Endothelial cell of umbilical vein (primary cell): ENCODE measurements at regions not wholly inside any gene's neighbourhood (a gene's known extent, or its start where the extent isn't known, plus 50 kb on each side); places are given as distances from the start of the nearest gene placed in this dataset.

Experiments used
- BruUV-seq: library from RNA; stranded (reverse); fragments of 400-500 nt; replicated peaks from 2 replicates; lab custom pipeline; 2021; lab: Mats Ljungman, UMichigan
- CTCF ChIA-PET: fragments of 300-600, 350-600 bp; sonication (Branson Sonifier 250); formaldehyde crosslinking; loops from one replicate; lab custom pipeline; 2021; ENCODE audit warnings: antibody characterized with exemption, inconsistent platforms; lab: Charles Lee
- POLR2A ChIA-PET: fragments of 300-600, 350-600 bp; sonication (Branson Sonifier 250); formaldehyde crosslinking; loops from one replicate; lab custom pipeline; 2021; ENCODE audit warnings: antibody characterized with exemption, inconsistent platforms; lab: Charles Lee
- DNase-seq: peaks from one replicate; pipeline ENCODE4 v3.0.0-alpha.2; 2011; ENCODE audit warnings: low read depth, low spot score
- FAIRE-seq: peaks from 2 replicates; lab custom pipeline; 2011; peaks lifted over from hg19 to GRCh38; lab: Jason Lieb, UNC
- H2AFZ ChIP-seq: 2 replicates; pipeline ENCODE4 v1.6.0; 2012; ENCODE audit warnings: low read depth, low read length, control low read depth, inconsistent platforms
- H3K27ac ChIP-seq: 2 replicates; pipeline ENCODE4 v1.5.1; 2011; ENCODE audit warnings: low read depth, mild to moderate bottlenecking, control low read depth, low read length, moderate library complexity; ENCODE audit not compliant: insufficient read depth
- H3K27me3 ChIP-seq, 2 experiments: 2 replicates each; pipeline versions ENCODE4 v1.6.0 to v1.6.1; 2011; ENCODE audit warnings: low read length in 2 of 2, mixed read lengths in 1 of 2; ENCODE audit not compliant: control insufficient read depth in 2 of 2, insufficient read depth in 2 of 2
- H3K36me3 ChIP-seq, 2 experiments: 2 replicates in 1 of 2; 3 replicates in 1 of 2; pipeline ENCODE4 v1.5.1; 2011; ENCODE audit warnings: low read length in 2 of 2, mild to moderate bottlenecking in 1 of 2, moderate library complexity in 1 of 2; ENCODE audit not compliant: control insufficient read depth in 2 of 2, insufficient read depth in 2 of 2; ENCODE audit errors: extremely low read depth in 1 of 2
- H3K4me1 ChIP-seq: 3 replicates; pipeline ENCODE4 v1.5.1; 2011; ENCODE audit warnings: mild to moderate bottlenecking, low read length; ENCODE audit not compliant: control insufficient read depth, insufficient read depth; ENCODE audit errors: extremely low read depth
- H3K4me2 ChIP-seq: 2 replicates; pipeline ENCODE4 v1.6.1; 2011; ENCODE audit warnings: low read length, control low read depth, mixed read lengths; ENCODE audit not compliant: insufficient read depth
- H3K4me3 ChIP-seq, 3 experiments: fragments of 200-600 bp in 1 of 3; sonication (generic), shearing (Covaris generic) in 1 of 3; replicated peaks in 1 of 3; 2 replicates each; pipeline ENCODE4 v1.5.1; 2011 to 2016; ENCODE audit warnings: control low read depth in 3 of 3, low read length in 3 of 3, mild to moderate bottlenecking in 2 of 3, inconsistent platforms in 1 of 3, low read depth in 1 of 3, moderate library complexity in 1 of 3; ENCODE audit not compliant: insufficient read depth in 1 of 3
- H3K79me2 ChIP-seq: 2 replicates; pipeline ENCODE4 v1.6.0; 2012; ENCODE audit warnings: low read length, inconsistent platforms; ENCODE audit not compliant: control insufficient read depth, insufficient read depth
- H3K9ac ChIP-seq: replicated peaks from 2 replicates; pipeline ENCODE3; 2011; ENCODE audit warnings: low read length, control low read depth; ENCODE audit not compliant: insufficient read depth; ENCODE audit errors: extremely low read depth
- H3K9me1 ChIP-seq: replicated peaks from 3 replicates; pipeline ENCODE4 v1.6.0; 2011; ENCODE audit warnings: mild to moderate bottlenecking, low read length; ENCODE audit not compliant: control insufficient read depth, insufficient read depth; ENCODE audit errors: extremely low read depth
- H3K9me3 ChIP-seq: replicated peaks from 2 replicates; pipeline ENCODE4 v1.5.1; 2012; ENCODE audit warnings: low read length, inconsistent platforms; ENCODE audit not compliant: control insufficient read depth, insufficient read depth
- H4K20me1 ChIP-seq: replicated peaks from 2 replicates; pipeline ENCODE3; 2011; ENCODE audit warnings: mild to moderate bottlenecking, low read length; ENCODE audit not compliant: control insufficient read depth, insufficient read depth; ENCODE audit errors: extremely low read depth
- CTCF ChIP-seq, 2 donors: IDR thresholded peaks; 1 replicate in 1 of 2; 2 replicates in 1 of 2; pipeline ENCODE4 v1.5.1; 2011; ENCODE audit warnings: low read length in 2 of 2, mild to moderate bottlenecking in 2 of 2, moderate library complexity in 2 of 2, control low read depth in 1 of 2, inconsistent platforms in 1 of 2, low read depth in 1 of 2; ENCODE audit not compliant: insufficient read depth in 1 of 2; ENCODE audit errors: extremely low read depth in 1 of 2
- EZH2 ChIP-seq: IDR thresholded peaks from 2 replicates; pipeline ENCODE4 v1.6.1; 2012; ENCODE audit warnings: borderline replicate concordance, low read depth, mild to moderate bottlenecking, moderate library complexity, low read length, inconsistent platforms; ENCODE audit not compliant: severe bottlenecking
- JUN ChIP-seq: IDR thresholded peaks from 2 replicates; pipeline ENCODE4 v1.6.1; 2011; ENCODE audit warnings: borderline replicate concordance, low read depth; ENCODE audit not compliant: insufficient read length, insufficient read depth
- MAX ChIP-seq: IDR thresholded peaks from 2 replicates; pipeline ENCODE4 v1.6.1; 2011; ENCODE audit not compliant: insufficient read depth, insufficient read length
- POLR2A ChIP-seq: IDR thresholded peaks from 2 replicates; pipeline ENCODE4 v1.6.1; 2012; ENCODE audit warnings: low read depth, mild to moderate bottlenecking, control low read depth, low read length
- POLR2AphosphoS5 ChIP-seq: IDR thresholded peaks from 2 replicates; pipeline ENCODE4 v1.6.1; 2012; ENCODE audit warnings: low read depth, mild to moderate bottlenecking, control low read depth, low read length, moderate library complexity; ENCODE audit not compliant: insufficient read depth
- dilution Hi-C: fragments of 300-500 bp; cut with MboI; formaldehyde crosslinking; loops from one replicate; pipeline ENCODE4 v1.15.0; 2019; ENCODE audit warnings: low sequenced_read_pairs; ENCODE audit not compliant: extremely low pct_ligation_motif_present
- intact Hi-C: fragments of 100-400 bp; cut with micrococcal nuclease; formaldehyde crosslinking; loops from one replicate; pipeline ENCODE4 v1.10.0; 2022

DNA sequence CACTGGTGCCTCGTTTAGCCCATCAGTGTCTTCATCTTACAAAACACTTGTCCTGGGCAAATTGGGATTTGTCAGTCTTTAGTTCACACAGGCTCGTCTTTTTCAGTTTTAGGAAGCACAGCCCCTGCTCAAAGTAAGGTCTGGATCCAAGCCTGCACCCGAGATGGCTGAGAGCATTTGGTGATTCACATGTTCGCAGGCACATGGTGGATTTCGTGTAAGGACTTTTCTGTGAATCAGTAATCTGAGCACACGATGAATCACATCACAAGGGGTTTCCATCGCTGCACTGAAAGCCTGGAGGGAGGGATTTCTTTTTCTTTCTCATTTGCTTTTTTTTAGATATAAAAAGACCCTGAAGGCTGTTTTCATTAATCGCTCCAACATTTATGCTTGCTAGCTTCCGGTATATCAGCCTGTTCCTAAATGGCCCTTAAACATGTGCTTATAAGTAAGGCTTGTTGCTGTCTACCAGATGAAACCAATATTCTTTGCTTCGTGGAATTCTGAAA is 435.6 kb upstream of the ATP10A start:
- Histone ChIP-seq H3K4me2 (no peak overlapping the region), H3K9me3 (peaks cover 5% of the 10 kb centered on the region), H2AFZ (no peak overlapping the region), H4K20me1 (no peaks in the 10 kb centered on the region), H3K27me3 (no peaks in the 10 kb centered on the region), H3K4me1 (no peaks in the 10 kb centered on the region), H3K9me1 (no peaks in the 10 kb centered on the region), H3K4me3 (no peak overlapping the region), H3K79me2 (no peaks in the 10 kb centered on the region), H3K36me3 (no peaks in the 10 kb centered on the region), H3K9ac (no peak overlapping the region), H3K27ac (no peak overlapping the region)
- no peak for FAIRE-seq
- BruUV-seq, result no TSS peak
- no peak for TF ChIP-seq CTCF (IDR thresholded peaks at IDR 0.05; ENCODE audit: extremely low read depth in 1 of 2, insufficient read depth in 1 of 2, low read depth in 1 of 2, low read length in 2 of 2)
- TF ChIP-seq EZH2, result no peak
- TF ChIP-seq POLR2AphosphoS5, result no peak
- no peak for TF ChIP-seq MAX
- TF ChIP-seq POLR2A, result no peak
- TF ChIP-seq JUN, result no peak
- DNase-seq, result no peak
- dilution Hi-C loops, result no loop called here
- intact Hi-C loops, result no loop called here
- ChIA-PET CTCF (no interaction called here), POLR2A (no interaction called here)
